BE2C (cell line): ENCODE measurements at regions not wholly inside any gene's neighbourhood (a gene's known extent, or its start where the extent isn't known, plus 50 kb on each side); places are given as distances from the start of the nearest gene placed in this dataset.

Experiments
- DNase-seq: peaks from one replicate; pipeline ENCODE4 v3.0.0-alpha.2; 2020
- H3K27me3 ChIP-seq: fragments of 250-450 bp; sonication (Bioruptor Pico); 2 replicates; pipeline ENCODE4 v1.5.1; 2020; ENCODE audit warnings: mild to moderate bottlenecking
- H3K36me3 ChIP-seq: fragments of 250-450 bp; sonication (Bioruptor Pico); 2 replicates; pipeline ENCODE4 v1.5.1; 2020; ENCODE audit warnings: mild to moderate bottlenecking
- H3K4me1 ChIP-seq: fragments of 250-450 bp; sonication (Bioruptor Pico); 2 replicates; pipeline ENCODE4 v1.5.1; 2020
- H3K4me3 ChIP-seq: 2 replicates; pipeline ENCODE4 v1.5.1; 2011; ENCODE audit warnings: low read depth, low read length
- H3K9me3 ChIP-seq: fragments of 250-450 bp; sonication (Bioruptor Pico); 2 replicates; pipeline ENCODE4 v1.5.1; 2020
- CTCF ChIP-seq: IDR thresholded peaks from 2 replicates; pipeline ENCODE4 v1.5.1; 2012; ENCODE audit warnings: mild to moderate bottlenecking, low read depth, low read length

DNA sequence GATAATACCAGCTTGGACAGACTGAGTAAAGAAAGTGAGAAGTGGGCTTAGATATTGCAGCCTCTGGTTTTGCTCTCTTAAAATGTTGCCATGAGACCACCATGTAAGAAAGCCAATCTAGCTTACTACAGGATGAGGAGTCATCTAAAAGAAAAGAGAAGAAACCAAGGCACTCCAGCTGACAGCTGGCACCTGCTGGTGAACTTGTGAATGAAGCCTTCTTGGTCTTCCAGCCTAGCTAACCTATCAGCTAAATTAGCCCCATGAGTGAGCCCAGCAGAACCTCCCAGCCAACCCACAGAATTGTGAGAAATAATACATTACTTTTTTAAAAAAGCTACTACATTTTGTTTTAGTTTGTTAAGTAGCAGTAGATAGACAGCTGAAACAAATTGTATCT is 154.5 kb upstream of the QRFPR start:
- no peaks in the 10 kb centered on the region for H3K9me3 ChIP-seq
- TF ChIP-seq CTCF = no peak
- H3K36me3 ChIP-seq = no peaks in the 10 kb centered on the region
- H3K4me1 ChIP-seq = no peaks in the 10 kb centered on the region
- no peak for DNase-seq
- no peaks in the 10 kb centered on the region for H3K27me3 ChIP-seq
- no peak overlapping the region for H3K4me3 ChIP-seq

DNA sequence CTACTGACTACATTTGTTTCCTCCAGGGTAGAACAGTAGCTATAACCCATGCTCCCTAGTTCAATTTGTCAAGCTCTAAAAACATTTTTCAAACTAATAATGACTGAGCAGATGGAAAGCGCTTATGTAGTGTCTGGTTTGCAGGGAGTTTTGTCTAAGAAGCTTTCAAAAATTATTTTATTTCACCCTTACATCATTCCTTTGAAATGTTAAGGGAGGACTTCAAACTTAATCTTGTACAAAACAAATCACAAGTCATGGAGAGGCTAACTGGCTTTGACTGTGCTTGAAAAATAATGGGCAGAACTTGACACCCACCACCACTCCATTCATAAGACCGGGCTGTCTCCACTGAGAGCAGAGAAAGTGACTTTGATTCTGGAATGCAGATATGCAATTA is 153.4 kb upstream of the QRFPR start:
- no peak for TF ChIP-seq CTCF
- Histone ChIP-seq H3K4me1 (no peaks in the 10 kb centered on the region), H3K36me3 (no peaks in the 10 kb centered on the region), H3K9me3 (no peaks in the 10 kb centered on the region), H3K4me3 (no peak overlapping the region), H3K27me3 (no peaks in the 10 kb centered on the region)
- no peak for DNase-seq

DNA sequence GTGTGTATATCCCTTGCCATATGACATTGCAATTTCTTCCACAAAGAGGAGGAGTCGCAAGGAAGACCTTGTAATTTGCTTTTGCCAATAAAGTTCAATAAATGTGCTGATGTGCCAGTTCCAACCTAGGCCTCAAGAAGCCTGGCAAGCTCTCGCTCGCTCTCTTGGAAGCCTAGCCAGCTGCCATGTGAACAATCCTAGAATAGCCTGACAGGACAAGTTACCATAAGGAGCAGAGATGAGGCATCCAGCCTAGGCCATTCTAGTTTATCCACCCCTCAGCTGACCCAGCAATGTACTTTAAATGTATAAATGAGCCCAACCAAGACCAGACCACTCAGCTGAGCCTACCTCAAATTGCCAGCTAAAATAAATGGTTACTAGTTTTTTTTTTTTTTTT is 145.7 kb upstream of the QRFPR start:
- Histone ChIP-seq H3K4me3 (no peak overlapping the region), H3K36me3 (no peaks in the 10 kb centered on the region), H3K9me3 (no peaks in the 10 kb centered on the region), H3K27me3 (no peaks in the 10 kb centered on the region), H3K4me1 (no peaks in the 10 kb centered on the region)
- no peak for TF ChIP-seq CTCF
- DNase-seq = no peak

GRCh38 chr4:121519236-121519838 is 138.5 kb upstream of the QRFPR start:
- no peaks in the 10 kb centered on the region for H3K27me3 ChIP-seq
- H3K4me1 ChIP-seq = no peaks in the 10 kb centered on the region
- DNase-seq = no peak
- no peak overlapping the region for H3K4me3 ChIP-seq
- TF ChIP-seq CTCF = no peak
- no peaks in the 10 kb centered on the region for H3K9me3 ChIP-seq
- no peaks in the 10 kb centered on the region for H3K36me3 ChIP-seq

DNA sequence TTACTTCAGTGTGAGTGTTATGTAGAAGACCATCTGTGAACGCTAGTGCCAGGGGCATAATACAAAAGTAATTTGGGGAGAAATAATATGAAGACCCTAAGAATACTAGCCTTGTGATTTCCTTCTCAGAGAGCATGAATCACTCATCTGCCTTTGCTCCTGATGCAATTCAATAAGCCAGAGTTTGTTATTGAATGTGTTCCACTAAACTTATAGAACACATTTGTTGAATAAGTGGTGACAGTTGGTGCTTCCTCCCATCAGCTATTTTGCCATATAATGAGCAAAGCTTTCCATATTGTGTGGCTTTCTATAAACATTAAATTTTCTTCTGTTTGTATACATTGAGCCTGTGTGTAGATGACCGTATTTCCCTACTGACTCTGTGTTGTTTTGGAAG is 136.4 kb upstream of the QRFPR start:
- H3K27me3 ChIP-seq = no peaks in the 10 kb centered on the region
- H3K4me3 ChIP-seq = no peak overlapping the region
- no peak for TF ChIP-seq CTCF
- no peak for DNase-seq
- no peaks in the 10 kb centered on the region for H3K4me1 ChIP-seq
- H3K9me3 ChIP-seq = no peaks in the 10 kb centered on the region
- no peaks in the 10 kb centered on the region for H3K36me3 ChIP-seq

GRCh38 chr4:121514443-121514842 is 133.6 kb upstream of the QRFPR start:
- no peak for DNase-seq
- Histone ChIP-seq H3K27me3 (no peaks in the 10 kb centered on the region), H3K4me3 (no peak overlapping the region), H3K9me3 (no peaks in the 10 kb centered on the region), H3K4me1 (no peaks in the 10 kb centered on the region), H3K36me3 (no peaks in the 10 kb centered on the region)
- TF ChIP-seq CTCF = no peak
